Stimulated activated CD8-positive, alpha-beta memory T cell treated with anti-CD3 and anti-CD28 coated beads, Interleukin-12 subunit alpha, Interleukin-12 subunit beta, amount 100 ng/mL, for 24 hours (primary cell): ENCODE measurements at regions not wholly inside any gene's neighbourhood (a gene's known extent, or its start where the extent isn't known, plus 50 kb on each side); places are given as distances from the start of the nearest gene placed in this dataset.
"Not testable (repeated sequence)": the region's sequence is repeated elsewhere in the genome, so short reads cannot be mapped to it uniquely, and the experiment has no call there.

Experiments
- DNase-seq: peaks from one replicate; pipeline ENCODE4 v3.0.0-alpha.2; 2020; ENCODE audit errors: extremely low read depth

DNA sequence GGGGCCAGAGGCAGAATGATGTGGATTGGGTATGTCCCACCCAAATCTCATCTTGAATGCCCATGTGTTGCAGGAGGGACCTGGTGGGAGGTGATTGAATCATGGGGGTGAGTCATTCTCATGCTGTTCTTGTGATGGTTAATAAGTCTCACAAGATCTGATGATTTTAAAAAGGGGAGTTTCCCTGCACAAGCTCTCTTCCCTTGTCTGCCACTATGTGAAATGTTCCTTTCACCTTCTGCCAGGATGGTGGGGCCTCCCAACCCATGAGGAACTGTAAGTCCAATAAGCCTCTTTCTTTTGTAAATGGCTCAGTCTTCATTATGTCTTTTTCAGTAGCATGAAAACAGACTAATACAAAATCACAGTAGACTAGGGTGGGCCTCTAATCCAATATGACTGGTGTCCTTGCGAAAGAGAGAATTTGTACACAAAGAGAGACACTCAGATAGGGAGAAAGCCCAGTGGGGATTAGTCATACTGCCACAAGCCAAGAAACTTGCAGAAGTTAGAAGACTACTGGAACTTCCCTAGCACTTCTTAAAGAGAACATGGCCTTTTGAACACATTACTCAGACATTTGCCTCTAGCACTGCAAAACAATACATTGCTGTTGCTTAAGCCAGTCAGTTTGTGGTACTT lies 68.4 kb downstream of the ANXA1 start:
- no peak for DNase-seq

DNA sequence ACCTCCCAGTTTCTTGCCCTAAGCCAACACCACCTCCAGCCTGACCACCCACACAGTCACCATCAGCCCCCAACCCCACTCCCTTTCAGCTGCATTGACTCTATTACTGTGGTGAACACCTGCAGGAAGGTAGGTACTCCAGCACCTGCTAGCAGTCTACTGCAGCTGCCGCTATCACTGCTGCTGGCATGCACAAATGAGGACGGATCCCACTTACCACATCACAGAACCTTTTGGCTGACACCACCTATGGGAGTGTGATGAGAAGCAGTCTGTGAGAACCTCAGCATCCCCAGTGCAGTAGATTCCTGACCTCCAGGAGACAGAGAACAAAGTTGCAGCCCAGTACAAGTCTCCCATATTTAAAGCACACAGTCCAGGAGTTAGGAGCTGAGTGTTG lies 71.9 kb downstream of the ANXA1 start:
- DNase-seq: no peak

DNA sequence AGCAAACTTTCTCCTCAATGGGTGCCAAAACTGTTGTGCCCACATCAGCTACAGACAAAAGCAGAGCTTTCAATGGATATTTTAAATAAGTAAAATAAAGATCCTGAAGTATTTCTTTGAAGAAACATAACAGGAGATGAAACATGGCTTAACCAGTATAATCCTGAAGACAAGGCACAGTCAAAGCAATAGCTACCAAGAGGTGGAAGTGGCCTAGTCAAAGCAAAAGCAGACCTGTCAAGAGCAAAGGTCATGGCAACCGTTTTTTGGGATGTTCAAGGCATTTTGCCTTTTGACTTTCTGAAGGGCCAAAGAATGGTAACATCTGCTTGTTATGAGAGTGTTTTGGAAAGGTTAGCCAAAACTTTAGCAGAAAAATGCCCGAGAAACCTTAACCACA lies 77.9 kb downstream of the ANXA1 start:
- DNase-seq: no peak

DNA sequence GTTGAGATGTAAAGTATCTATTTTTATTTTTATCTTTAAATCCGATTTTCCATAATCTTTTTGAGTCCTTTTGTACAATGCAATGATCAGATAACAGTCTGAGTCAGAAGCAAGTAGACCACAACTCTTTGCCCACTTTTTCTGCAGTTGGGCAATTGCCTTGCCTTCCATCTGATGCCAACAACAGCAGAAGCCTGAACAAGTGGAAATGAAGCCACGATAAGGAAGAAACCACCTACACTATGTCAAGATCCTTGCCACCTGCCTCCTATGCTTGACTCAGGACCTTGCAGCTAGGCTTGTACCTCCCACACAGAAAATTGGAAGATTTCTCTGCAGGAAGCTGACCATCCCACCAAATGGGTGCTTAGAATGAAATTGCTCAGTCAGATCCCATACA lies 78.6 kb downstream of the ANXA1 start:
- no peak for DNase-seq

DNA sequence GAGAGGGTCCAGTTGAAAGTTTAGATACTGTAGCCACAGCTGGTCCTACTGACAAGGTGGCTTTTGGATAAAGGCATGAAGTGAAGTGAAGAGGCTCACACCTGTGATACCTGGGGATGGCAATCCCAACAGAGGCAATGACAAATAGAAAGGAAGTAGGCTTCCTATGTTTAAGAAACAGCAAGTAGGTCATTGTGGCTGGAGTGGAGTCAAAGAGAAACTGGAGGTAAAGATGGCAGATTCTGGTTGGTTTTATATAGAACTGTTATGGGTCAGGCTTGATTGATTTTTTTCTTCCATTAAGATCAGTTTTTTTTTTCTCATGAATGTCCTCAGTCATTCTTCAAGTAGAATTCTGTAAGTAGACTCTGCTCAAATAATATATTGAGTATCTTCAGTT lies 79.5 kb downstream of the ANXA1 start:
- DNase-seq: no peak

DNA sequence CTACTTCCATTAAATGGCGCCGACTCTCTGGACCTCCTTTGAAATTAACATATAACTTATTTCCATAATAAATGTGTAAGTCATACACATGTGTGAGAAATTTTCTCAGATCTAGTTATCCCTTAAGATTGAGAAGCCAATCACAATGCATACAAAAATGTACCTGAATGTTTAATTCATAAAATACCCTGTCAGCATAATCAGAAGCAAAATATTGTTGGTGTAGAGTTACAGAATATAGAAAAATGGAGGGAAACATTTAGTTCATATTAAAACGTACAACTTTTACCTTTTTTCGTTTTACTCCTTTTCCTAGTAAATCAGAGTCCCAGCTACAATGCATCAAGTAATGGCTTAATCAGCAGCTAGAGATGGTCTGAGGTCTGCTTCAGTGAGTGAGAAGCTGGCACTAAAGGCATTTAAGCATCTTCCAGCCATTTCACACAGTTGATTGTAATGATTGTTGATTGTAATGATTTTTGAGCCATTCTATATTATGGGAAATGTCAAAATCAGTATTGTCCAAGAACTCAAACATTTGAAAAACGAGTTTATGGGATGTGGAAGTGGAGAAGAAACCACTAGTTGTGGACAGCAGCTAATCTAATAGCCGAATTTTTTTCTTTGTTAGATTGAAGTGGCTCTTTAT lies 81.8 kb downstream of the ANXA1 start:
- no peak for DNase-seq

DNA sequence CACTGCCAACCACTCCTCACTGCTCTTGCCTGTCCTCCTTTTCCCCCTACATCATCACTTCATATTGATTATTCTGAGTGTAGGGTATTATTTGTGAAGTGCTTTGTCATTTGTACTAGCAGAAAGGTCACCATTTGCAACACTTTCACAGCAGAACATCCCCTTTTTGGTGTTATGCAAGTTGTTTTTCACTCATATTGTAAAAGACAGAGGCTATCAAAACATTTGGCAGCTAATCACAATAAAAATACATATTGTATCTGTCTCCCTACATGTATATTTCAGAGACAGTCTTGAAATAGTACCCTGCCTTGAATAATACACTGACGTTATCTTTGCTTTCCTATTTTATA lies 82.3 kb downstream of the ANXA1 start:
- DNase-seq: no peak

DNA sequence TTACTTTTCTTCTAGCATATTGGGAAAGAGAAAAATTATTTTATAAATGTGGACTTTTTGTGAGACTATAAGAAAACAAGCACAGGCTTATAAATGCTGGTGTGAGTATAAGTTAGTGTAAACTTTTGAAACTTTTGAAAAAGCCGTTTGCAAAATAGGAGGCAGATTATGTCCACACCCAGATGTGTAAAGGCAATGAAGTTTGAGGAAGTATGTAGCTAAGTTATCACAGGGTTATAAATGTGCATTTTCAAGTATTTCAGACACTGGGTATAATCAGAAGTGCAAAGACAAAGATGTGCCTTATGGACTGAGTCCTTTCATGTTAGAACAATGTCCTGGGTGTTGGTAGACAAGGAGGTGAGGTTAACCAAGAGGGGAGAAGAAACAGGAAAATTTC lies 85.5 kb downstream of the ANXA1 start:
- no peak for DNase-seq

DNA sequence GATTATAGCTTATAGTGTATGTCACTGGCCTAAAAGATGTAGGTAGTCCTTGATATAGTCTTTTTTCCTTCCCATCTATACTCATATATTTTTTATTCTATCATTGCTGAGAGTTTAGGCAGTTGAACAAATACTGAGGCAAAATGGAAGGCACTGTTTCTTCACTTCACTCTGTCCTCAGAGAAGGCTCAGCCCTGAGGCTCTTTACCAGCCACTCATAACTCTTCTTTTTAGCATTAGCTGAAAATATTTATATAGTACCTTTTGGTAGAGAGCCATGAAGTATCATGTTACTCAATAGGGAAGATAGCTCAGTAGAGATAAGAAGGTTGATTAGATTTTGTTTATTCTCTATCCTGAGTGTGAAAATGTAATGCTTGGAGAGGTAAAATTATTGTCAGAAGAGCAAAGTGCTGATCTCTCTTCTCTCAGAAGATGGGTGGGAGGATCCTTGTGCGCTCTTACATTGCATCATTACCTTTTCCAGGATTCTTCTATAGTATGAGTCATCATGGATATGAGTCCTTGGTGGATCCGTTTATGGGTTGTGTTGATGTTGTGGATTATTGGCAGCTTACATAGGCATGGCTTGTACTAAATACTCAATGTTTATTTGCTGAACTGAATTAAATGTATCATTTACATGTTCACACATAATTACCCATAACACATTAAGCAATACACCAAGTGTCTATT lies 88.1 kb downstream of the ANXA1 start:
- DNase-seq: no peak

DNA sequence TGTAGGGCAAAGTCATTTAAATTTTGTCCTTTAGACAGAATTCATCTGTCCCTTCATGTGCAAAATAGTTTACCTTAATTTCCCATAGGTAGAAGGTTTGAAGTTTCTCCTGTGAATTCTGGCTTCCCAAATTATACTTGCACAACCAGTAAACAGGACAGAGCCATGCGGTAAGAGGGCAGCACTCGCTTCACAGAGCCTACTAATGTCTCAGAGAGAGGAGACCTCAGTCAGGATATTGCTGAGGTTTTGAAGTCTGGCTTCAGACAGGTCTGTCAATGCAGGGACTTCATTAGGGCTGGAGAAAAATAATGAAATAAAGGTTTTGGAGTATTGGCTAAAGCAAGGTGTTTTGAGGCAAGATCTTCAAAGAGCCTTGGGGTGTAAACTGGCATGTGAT lies 91.4 kb downstream of the ANXA1 start:
- DNase-seq: no peak

DNA sequence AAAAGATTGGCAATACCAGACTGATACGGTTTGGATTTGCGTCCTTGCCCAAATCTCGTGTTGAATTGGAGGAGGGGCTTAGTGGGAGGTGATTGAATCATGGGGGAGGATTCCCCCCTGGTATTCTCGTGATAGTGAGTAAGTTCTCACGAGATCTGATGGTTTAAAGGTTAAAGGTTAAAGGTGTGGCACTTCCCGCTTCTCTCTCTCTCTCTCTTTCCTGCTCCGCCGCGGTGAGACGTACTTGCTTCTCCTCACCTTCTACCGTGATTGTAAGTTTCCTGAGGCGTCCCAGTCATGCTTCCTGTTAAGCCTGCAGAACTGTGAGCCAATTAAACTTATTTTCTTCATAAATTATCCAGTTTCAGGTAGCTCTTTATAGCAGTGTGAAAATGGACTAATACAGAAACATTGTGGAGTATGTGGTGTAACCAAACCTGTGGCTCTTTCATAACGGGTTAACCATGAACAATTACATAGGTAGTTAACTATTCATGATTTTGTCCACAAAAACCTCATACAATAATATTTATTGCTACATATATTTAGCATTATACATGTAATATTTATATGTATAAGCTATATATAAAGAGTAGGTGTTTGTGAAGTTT lies 107.5 kb downstream of the ANXA1 start:
- DNase-seq: no peak

DNA sequence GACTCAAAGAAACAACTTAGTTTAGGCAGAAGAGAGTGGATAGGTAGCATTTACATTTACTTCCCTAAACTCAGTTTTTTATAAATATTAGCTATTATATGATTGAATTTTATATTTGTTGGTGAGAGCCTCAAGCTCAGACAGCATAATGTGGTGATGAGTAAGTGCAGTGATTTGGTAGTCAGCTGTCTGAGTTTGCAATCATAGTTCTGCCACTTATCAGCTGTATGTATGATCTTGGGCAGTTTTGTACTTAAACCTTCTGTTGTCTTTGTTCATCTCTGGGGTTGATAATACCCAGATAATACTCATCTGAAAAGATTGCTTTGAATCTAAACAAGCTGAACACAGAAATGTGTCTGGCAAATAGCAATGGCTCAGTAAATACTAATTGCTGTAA lies 108.8 kb downstream of the ANXA1 start:
- DNase-seq: no peak

DNA sequence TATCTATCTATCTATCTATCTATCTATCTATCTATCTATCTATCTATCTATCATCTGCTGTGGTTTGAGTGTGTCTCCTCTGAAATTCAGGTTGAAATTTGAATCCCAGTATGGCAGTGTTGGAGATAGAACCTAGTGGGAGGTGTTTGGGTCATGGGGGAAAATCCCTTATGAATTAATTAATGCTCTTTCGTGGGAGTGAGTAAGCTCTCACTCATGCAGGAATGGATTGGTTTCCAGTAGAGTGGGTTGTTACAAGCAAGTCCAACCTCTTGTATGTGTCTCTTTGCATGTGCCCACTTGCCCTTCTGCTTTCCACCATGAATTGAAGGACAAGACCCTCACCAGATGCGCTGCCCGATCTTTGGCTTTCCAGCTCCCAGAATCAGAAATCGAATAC lies 113.0 kb downstream of the ANXA1 start:
- no peak for DNase-seq

DNA sequence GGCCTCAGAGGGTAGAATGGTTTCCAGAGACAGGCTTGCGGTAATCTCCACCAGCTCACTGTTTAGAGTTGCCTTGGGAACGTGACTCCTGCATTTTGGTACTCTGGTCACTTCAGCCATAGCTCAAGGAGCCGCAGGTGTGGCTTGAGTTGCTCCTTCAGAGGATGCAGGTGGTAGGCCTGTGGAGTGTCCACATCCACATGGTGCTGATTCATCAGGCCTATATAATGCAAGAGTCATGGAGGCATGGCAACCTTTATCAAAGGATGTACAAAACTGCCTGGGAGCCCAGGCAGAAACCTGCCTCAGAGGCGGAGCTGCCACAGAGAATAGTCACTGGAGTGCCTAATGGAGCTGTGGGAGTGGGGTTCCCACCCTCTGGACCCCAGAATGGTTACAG lies 114.2 kb downstream of the ANXA1 start:
- no peak for DNase-seq

DNA sequence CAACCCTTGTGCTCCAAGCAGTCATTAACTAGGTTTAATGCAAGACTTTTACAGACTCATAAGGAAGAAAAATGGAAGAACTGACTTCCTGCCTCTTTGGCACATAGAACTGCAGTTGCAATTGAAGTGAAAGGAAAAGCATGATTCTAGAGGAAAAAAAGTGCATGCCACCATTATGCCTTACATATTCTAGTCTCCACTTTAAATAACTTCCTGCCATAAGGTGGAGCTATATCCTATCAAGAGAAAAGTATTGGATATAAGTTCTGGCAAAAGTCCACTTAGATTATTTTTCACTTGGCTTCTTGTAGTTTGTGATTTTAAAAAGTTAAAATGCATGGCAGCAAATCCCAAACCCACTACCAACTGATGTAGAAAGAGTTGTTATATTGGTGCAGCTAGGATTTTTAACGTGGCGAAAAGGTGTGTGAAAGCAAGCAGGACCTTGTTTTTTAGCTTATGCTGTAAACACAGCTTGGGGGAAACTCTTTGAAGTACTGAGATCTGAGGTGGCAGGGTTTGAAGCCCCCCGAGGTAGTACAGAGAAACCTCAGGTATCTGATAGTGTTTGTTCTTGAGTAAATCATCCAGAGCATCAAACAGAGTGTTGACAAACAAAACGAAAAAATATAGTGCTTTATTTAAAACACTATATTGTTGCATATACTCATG lies 117.9 kb downstream of the ANXA1 start:
- no peak for DNase-seq

DNA sequence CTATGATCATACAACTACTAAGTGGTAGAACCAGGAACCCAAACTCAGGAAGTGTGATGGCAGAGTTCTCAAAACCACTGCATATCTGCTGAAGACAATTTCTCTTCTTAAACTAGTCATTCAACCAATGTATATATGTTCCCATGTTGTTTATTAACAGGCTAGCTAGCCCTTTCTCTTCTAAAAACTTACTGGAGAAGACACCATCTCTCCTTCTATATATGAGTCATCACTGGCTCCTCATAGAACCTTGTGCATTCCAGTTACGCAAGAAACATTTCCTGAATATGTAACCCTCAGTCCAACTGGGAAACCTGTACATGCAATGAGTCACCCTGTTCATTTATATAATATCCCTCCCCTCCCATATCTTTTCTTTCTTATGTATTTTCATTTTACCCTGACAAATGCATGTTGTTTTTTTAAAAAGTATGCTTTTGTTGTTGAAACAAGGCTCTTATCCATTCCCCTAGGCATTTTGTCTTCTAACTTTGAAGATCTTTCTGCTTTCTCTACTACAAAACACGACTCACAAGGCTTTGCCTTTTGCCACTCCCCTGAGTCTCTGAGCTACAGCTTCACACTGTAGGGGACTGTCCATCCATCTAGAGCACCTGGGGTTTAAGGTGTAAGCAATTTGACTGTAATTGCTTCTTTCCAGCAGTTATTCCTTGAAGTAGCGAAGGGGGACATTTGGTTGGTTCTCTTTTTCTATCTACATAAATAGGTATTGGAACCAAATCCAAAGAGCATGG lies 119.5 kb downstream of the ANXA1 start:
- DNase-seq: no peak

DNA sequence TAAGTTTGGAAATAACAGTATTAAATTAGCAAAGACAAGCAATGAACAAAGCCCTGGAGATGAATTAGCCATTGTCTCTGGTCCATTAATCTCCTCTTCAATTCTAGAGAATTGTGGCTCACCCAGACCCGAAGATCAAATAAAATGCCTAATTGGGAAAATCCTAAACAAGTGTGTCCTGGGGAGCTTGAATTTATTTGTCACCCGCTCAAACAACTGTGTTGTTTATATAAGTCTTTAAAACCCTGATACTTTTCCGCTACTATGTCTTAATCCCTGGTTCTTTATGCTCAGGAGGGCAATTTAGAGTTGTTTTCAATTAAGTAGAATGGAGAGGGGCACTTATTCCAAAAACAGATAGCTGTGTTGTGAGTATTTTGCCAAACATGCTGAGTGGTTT lies 128.4 kb downstream of the ANXA1 start:
- no peak for DNase-seq

DNA sequence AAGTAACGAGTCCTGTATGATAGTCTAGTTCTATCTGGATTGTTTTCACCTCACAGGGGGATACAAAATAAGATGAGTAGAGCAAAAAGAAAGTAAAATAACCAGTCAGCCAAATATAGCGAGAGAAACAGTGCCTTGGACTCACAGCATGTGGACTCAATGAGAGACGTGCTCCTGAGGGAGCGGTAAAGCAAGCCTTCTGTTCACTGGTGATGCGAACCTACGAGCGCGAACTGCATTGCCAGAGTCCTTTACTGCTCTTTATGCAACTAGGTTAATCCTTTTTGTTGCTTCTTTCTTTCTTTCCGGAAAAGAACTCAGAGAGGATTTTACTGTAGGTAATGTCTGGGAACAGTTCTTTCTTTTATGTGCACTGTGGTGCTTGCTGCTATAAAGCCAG lies 132.7 kb downstream of the ANXA1 start:
- no peak for DNase-seq

DNA sequence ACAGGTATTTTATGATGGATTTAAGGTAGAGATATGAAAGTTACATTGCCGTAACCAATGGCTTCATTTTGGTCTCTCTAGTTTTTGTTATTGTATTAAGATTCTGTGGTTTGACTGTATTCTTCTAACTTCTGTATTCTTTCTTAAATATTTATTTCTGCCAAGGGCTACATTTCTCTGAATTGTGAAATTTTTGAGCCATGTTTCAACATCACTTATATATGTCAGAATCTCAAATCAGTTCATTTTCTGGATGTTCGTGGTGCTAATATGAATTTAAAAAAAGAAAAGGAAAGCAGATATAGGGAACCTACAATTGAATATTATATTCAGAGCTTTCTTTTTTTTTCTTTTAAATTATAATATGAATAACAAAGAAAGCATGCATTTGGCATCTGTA lies 142.7 kb downstream of the ANXA1 start:
- no peak for DNase-seq

DNA sequence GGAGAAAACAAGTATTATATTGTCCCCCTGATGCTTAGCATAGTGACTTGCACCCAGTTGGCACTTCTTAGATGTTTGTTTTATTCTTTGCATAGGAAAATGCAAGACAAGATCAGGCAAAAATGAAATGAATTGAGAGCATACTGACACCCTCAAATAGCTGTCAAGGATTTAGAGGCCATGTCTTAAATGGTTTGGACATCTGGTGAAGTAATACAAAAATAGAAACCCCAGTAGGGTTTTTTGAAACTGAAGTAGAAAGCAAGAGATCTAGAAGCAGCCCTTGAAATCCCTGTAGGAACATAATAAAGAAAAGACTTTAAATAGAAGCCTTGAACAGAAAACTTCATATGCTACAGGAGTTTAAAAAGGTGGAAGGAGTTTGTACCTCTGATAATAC lies 174.3 kb downstream of the ANXA1 start:
- DNase-seq: no peak

DNA sequence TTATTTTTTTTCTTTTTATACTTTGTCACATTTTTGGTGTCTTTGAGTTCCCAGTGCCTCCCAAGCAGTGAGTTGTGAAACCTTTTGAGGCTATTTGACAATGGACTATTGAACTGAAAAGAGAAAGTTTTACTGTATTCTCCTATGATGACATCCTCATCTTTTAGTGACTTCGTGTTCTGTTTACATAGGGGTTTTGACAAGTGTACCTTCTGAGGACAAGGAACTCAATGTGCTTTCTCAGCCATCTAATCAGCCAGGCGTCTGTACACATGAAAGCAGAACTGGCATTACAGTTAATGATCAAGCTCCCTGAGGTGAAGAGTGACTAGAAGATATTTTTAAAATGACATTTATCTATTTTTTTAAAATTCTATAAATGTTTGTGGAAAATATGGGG lies 175.5 kb downstream of the ANXA1 start:
- no peak for DNase-seq

DNA sequence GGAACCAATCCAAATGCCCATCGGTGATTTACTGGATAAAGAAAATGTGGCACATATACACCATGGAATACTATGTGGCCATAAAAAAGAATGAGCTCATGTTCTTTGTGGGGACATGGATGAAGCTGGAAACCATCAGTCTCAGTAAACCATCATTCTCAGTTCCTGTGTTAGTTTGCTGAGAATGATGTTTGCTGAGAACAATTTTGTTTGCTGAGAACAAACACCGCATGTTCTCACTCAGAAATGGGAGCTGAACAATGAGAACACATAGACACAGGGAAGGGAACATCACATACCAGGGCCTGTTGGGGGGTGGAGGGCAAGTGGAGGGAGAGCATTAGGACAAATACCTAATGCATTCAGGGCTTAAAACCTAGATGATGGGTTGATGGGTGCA lies 185.5 kb downstream of the ANXA1 start:
- not testable (repeated sequence) for DNase-seq
